Rectal smooth muscle tissue (tissue), 1 donor: ENCODE measurements at regions not wholly inside any gene's neighbourhood (a gene's known extent, or its start where the extent isn't known, plus 50 kb on each side); places are given as distances from the start of the nearest gene placed in this dataset.

Experiments
- H3K27ac ChIP-seq: one replicate; pipeline ENCODE4 v1.7.0; 2013; ENCODE audit warnings: low read depth, low read length, inconsistent platforms
- H3K27me3 ChIP-seq: one replicate; pipeline ENCODE4 v1.7.0; 2013; ENCODE audit warnings: low read length; ENCODE audit not compliant: control insufficient read depth, insufficient read depth
- H3K36me3 ChIP-seq: one replicate; pipeline ENCODE4 v1.7.0; 2013; ENCODE audit warnings: low read length; ENCODE audit not compliant: control insufficient read depth, insufficient read depth
- H3K4me1 ChIP-seq: one replicate; pipeline ENCODE4 v1.7.0; 2013; ENCODE audit warnings: low read length; ENCODE audit not compliant: control insufficient read depth, insufficient read depth
- H3K4me3 ChIP-seq: one replicate; pipeline ENCODE4 v1.7.0; 2013; ENCODE audit warnings: low read length
- H3K9ac ChIP-seq: one replicate; pipeline ENCODE4 v1.7.0; 2013; ENCODE audit warnings: low read length

GRCh38 chr15:47516558-47516957 is 200.7 kb upstream of the SEMA6D start:
- Histone ChIP-seq H3K4me1 (no peaks in the 10 kb centered on the region), H3K4me3 (no peak overlapping the region), H3K36me3 (no peaks in the 10 kb centered on the region), H3K27ac (no peak overlapping the region), H3K9ac (no peak overlapping the region), H3K27me3 (no peaks in the 10 kb centered on the region)

- H3K4me1 ChIP-seq = no peaks in the 10 kb centered on the region
- H3K27ac ChIP-seq = no peak overlapping the region
- H3K27me3 ChIP-seq = no peaks in the 10 kb centered on the region
- H3K4me3 ChIP-seq = no peak overlapping the region
- no peak overlapping the region for H3K9ac ChIP-seq
- no peaks in the 10 kb centered on the region for H3K36me3 ChIP-seq
Observed at GRCh38 chr15:47516972-47517371, 200.3 kb upstream of the SEMA6D start.

GRCh38 chr15:47517737-47518136 is 199.6 kb upstream of the SEMA6D start:
- no peaks in the 10 kb centered on the region for H3K36me3 ChIP-seq
- H3K27me3 ChIP-seq = no peaks in the 10 kb centered on the region
- no peaks in the 10 kb centered on the region for H3K4me1 ChIP-seq
- H3K9ac ChIP-seq = no peak overlapping the region
- H3K27ac ChIP-seq = no peak overlapping the region
- no peak overlapping the region for H3K4me3 ChIP-seq

- Histone ChIP-seq H3K27me3 (no peaks in the 10 kb centered on the region), H3K27ac (no peak overlapping the region), H3K4me1 (no peaks in the 10 kb centered on the region), H3K36me3 (no peaks in the 10 kb centered on the region), H3K9ac (no peak overlapping the region), H3K4me3 (no peak overlapping the region)
Observed at GRCh38 chr15:47523681-47524475, 193.4 kb upstream of the SEMA6D start.

- Histone ChIP-seq H3K4me1 (no peaks in the 10 kb centered on the region), H3K4me3 (no peak overlapping the region), H3K36me3 (no peaks in the 10 kb centered on the region), H3K27ac (no peak overlapping the region), H3K27me3 (no peaks in the 10 kb centered on the region), H3K9ac (no peak overlapping the region)
Observed at GRCh38 chr15:47529241-47529640, 188.1 kb upstream of the SEMA6D start.

- Histone ChIP-seq H3K9ac (no peak overlapping the region), H3K27ac (no peak overlapping the region), H3K4me3 (no peak overlapping the region), H3K4me1 (no peaks in the 10 kb centered on the region), H3K27me3 (no peaks in the 10 kb centered on the region), H3K36me3 (no peaks in the 10 kb centered on the region)
Observed at GRCh38 chr15:47534673-47535072, 182.6 kb upstream of the SEMA6D start.

- H3K4me1 ChIP-seq = no peaks in the 10 kb centered on the region
Observed at GRCh38 chr15:47541562-47541961, 175.7 kb upstream of the SEMA6D start.

GRCh38 chr15:47542312-47542989 is 174.9 kb upstream of the SEMA6D start:
- no peak overlapping the region for H3K9ac ChIP-seq
- H3K27ac ChIP-seq = no peak overlapping the region
- no peak overlapping the region for H3K4me3 ChIP-seq
- H3K27me3 ChIP-seq = no peaks in the 10 kb centered on the region
- no peaks in the 10 kb centered on the region for H3K4me1 ChIP-seq
- no peaks in the 10 kb centered on the region for H3K36me3 ChIP-seq

More at GRCh38 chr15:47541562-47541961, 175.7 kb upstream of the SEMA6D start:
- no peaks in the 10 kb centered on the region for H3K36me3 ChIP-seq
- no peak overlapping the region for H3K27ac ChIP-seq
- H3K9ac ChIP-seq = no peak overlapping the region
- no peak overlapping the region for H3K4me3 ChIP-seq
- no peaks in the 10 kb centered on the region for H3K27me3 ChIP-seq

- Histone ChIP-seq H3K4me1 (no peaks in the 10 kb centered on the region), H3K4me3 (no peak overlapping the region), H3K27me3 (no peaks in the 10 kb centered on the region), H3K27ac (no peak overlapping the region), H3K9ac (no peak overlapping the region), H3K36me3 (no peaks in the 10 kb centered on the region)
Observed at GRCh38 chr15:47548231-47548630, 169.1 kb upstream of the SEMA6D start.

GRCh38 chr15:47548986-47549385 is 168.3 kb upstream of the SEMA6D start:
- Histone ChIP-seq H3K27me3 (no peaks in the 10 kb centered on the region), H3K4me1 (no peaks in the 10 kb centered on the region), H3K4me3 (no peak overlapping the region), H3K36me3 (no peaks in the 10 kb centered on the region), H3K27ac (no peak overlapping the region), H3K9ac (no peak overlapping the region)

GRCh38 chr15:47551079-47551478 is 166.2 kb upstream of the SEMA6D start:
- no peak overlapping the region for H3K9ac ChIP-seq
- no peak overlapping the region for H3K4me3 ChIP-seq

GRCh38 chr15:47551546-47551945 is 165.8 kb upstream of the SEMA6D start:
- Histone ChIP-seq H3K36me3 (no peaks in the 10 kb centered on the region), H3K9ac (no peak overlapping the region), H3K27ac (no peak overlapping the region), H3K27me3 (no peaks in the 10 kb centered on the region), H3K4me1 (no peaks in the 10 kb centered on the region), H3K4me3 (no peak overlapping the region)

More at GRCh38 chr15:47551079-47551478, 166.2 kb upstream of the SEMA6D start:
- Histone ChIP-seq H3K36me3 (no peaks in the 10 kb centered on the region), H3K27ac (no peak overlapping the region), H3K27me3 (no peaks in the 10 kb centered on the region), H3K4me1 (no peaks in the 10 kb centered on the region)
